SK-N-SH treated with all-trans-retinoic acid at 6 μM for 48 hours (cell line): ENCODE measurements at regions not wholly inside any gene's neighbourhood (a gene's known extent, or its start where the extent isn't known, plus 50 kb on each side); places are given as distances from the start of the nearest gene placed in this dataset.
A peak's percentile ranks its signal among the peaks of the same experiment; 100 is the strongest.

Experiments used
- ATAC-seq: fragments of 200-7000 bp; cut with Tn5 transposase; 3 replicates; pipeline ENCODE4 v1.9.1; 2020; ENCODE audit warnings: mild to moderate bottlenecking, moderate library complexity
- ARNTL ChIP-seq: fragments of 450-650 bp; formaldehyde crosslinking; IDR thresholded peaks from 2 replicates; pipeline ENCODE4 v1.5.0; 2020; ENCODE audit warnings: low read depth, mild to moderate bottlenecking, moderate library complexity, borderline replicate concordance
- BACH2 ChIP-seq: fragments of 250-450 bp; sonication (Bioruptor Pico); IDR thresholded peaks from 2 replicates; pipeline ENCODE4 v1.9.0; 2021; ENCODE audit warnings: mild to moderate bottlenecking, borderline replicate concordance
- CREB5 ChIP-seq: fragments of 250-450 bp; sonication (Bioruptor Pico); IDR thresholded peaks from 2 replicates; pipeline ENCODE4 v1.5.1; 2020; ENCODE audit warnings: low read depth, mild to moderate bottlenecking, moderate library complexity
- CSDC2 ChIP-seq: fragments of 250-450 bp; sonication (Bioruptor Pico); IDR thresholded peaks from 2 replicates; pipeline ENCODE4 v1.5.0; 2020; ENCODE audit warnings: mild to moderate bottlenecking, moderate library complexity
- CSRNP3 ChIP-seq: fragments of 250-450 bp; sonication (Bioruptor Pico); IDR thresholded peaks from 2 replicates; pipeline ENCODE4 v1.5.1; 2021; ENCODE audit warnings: mild to moderate bottlenecking, moderate library complexity
- ESRRG ChIP-seq: fragments of 250-450 bp; sonication (Bioruptor Pico); IDR thresholded peaks from 2 replicates; pipeline ENCODE4 v1.6.1; 2021; ENCODE audit warnings: mild to moderate bottlenecking
- GLIS3 ChIP-seq: fragments of 250-450 bp; sonication (Bioruptor Pico); IDR thresholded peaks from 2 replicates; pipeline ENCODE4 v1.5.0; 2020; ENCODE audit warnings: mild to moderate bottlenecking, moderate library complexity
- ISL1 ChIP-seq: fragments of 250-450 bp; sonication (Bioruptor Pico); IDR thresholded peaks from 2 replicates; pipeline ENCODE4 v2.1.2; 2022; ENCODE audit warnings: mild to moderate bottlenecking, moderate library complexity
- OSR1 ChIP-seq: fragments of 250-450 bp; sonication (Bioruptor Pico); IDR thresholded peaks from 2 replicates; pipeline ENCODE4 v1.8.0; 2022; ENCODE audit warnings: moderate library complexity, mild to moderate bottlenecking, inconsistent platforms
- PATZ1 ChIP-seq: fragments of 250-450 bp; sonication (Bioruptor Pico); IDR thresholded peaks from 2 replicates; pipeline ENCODE4 v1.8.0; 2020; ENCODE audit warnings: mild to moderate bottlenecking, moderate library complexity, borderline replicate concordance
- POU6F1 ChIP-seq: fragments of 250-450 bp; sonication (Bioruptor Pico); IDR thresholded peaks from 2 replicates; pipeline ENCODE4 v1.8.0; 2021; ENCODE audit warnings: low read depth, mild to moderate bottlenecking, moderate library complexity, borderline replicate concordance
- PPARA ChIP-seq: fragments of 250-450 bp; sonication (Bioruptor Pico); IDR thresholded peaks from 2 replicates; pipeline ENCODE4 v1.5.0; 2020; ENCODE audit warnings: mild to moderate bottlenecking, borderline replicate concordance
- RARB ChIP-seq: fragments of 250-450 bp; sonication (Bioruptor Pico); IDR thresholded peaks from 2 replicates; pipeline ENCODE4 v1.8.0; 2021; ENCODE audit warnings: mild to moderate bottlenecking, moderate library complexity
- SNAI2 ChIP-seq: fragments of 250-450 bp; sonication (Bioruptor Pico); IDR thresholded peaks from 2 replicates; pipeline ENCODE4 v1.5.0; 2020; ENCODE audit warnings: mild to moderate bottlenecking, moderate library complexity
- TCF4 ChIP-seq: fragments of 250-450 bp; sonication (Bioruptor Pico); IDR thresholded peaks from 2 replicates; pipeline ENCODE4 v1.8.0; 2021; ENCODE audit warnings: mild to moderate bottlenecking, moderate library complexity, borderline replicate concordance
- TOX ChIP-seq: fragments of 250-450 bp; sonication (Bioruptor Pico); IDR thresholded peaks from 2 replicates; pipeline ENCODE4 v1.8.0; 2021; ENCODE audit warnings: mild to moderate bottlenecking, moderate library complexity, borderline replicate concordance
- TSHZ2 ChIP-seq: fragments of 250-450 bp; sonication (Bioruptor Pico); IDR thresholded peaks from 2 replicates; pipeline ENCODE4 v1.5.0; 2020; ENCODE audit warnings: mild to moderate bottlenecking, moderate library complexity
- ZC3H10 ChIP-seq: fragments of 250-450 bp; sonication (Bioruptor Pico); IDR thresholded peaks from 2 replicates; pipeline ENCODE4 v1.5.1; 2021; ENCODE audit warnings: mild to moderate bottlenecking, moderate library complexity
- ZFP3 ChIP-seq: fragments of 250-450 bp; sonication (Bioruptor Pico); IDR thresholded peaks from 2 replicates; pipeline ENCODE4 v1.5.0; 2020; ENCODE audit warnings: mild to moderate bottlenecking, moderate library complexity
- ZFP30 ChIP-seq: fragments of 450-650 bp; formaldehyde crosslinking; IDR thresholded peaks from 2 replicates; pipeline ENCODE4 v1.5.0; 2022; ENCODE audit warnings: mild to moderate bottlenecking, moderate library complexity
- ZNF565 ChIP-seq: fragments of 450-650 bp; formaldehyde crosslinking; conservative IDR thresholded peaks from 2 replicates; pipeline ENCODE4 v1.5.0; 2020; ENCODE audit warnings: low read depth, mild to moderate bottlenecking, moderate library complexity
- ZNF70 ChIP-seq: fragments of 450-650 bp; formaldehyde crosslinking; IDR thresholded peaks from 2 replicates; pipeline ENCODE4 v1.5.0; 2020; ENCODE audit warnings: mild to moderate bottlenecking, moderate library complexity
- ZNF8 ChIP-seq: fragments of 450-650 bp; formaldehyde crosslinking; IDR thresholded peaks from 2 replicates; pipeline ENCODE4 v1.5.0; 2020; ENCODE audit warnings: mild to moderate bottlenecking, moderate library complexity

- TF ChIP-seq RARB (CRISPR knock-in tag) (no peak), ZNF565 (CRISPR knock-in tag) (no peak), CREB5 (no peak), PPARA (CRISPR knock-in tag) (no peak)
- no peak for ATAC-seq
These were observed 111.4 kb upstream of the CDC42EP3 start for GRCh38 chr2:37782721-37783371.

GRCh38 chr2:37783545-37783944 is 112.1 kb upstream of the CDC42EP3 start:
- ATAC-seq = no peak
- TF ChIP-seq ESRRG (CRISPR knock-in tag) (no peak), ISL1 (CRISPR knock-in tag) (no peak), BACH2 (CRISPR knock-in tag) (no peak), PATZ1 (CRISPR knock-in tag) (no peak), CSDC2 (CRISPR knock-in tag) (no peak), CREB5 (no peak), ZFP3 (CRISPR knock-in tag) (no peak), ZNF8 (CRISPR knock-in tag) (no peak), PPARA (CRISPR knock-in tag) (no peak), SNAI2 (no peak)

GRCh38 chr2:37784071-37784758 is 112.8 kb upstream of the CDC42EP3 start:
- ATAC-seq = peak; percentile 20
- TF ChIP-seq ISL1 (CRISPR knock-in tag) (peak; percentile 89), CSRNP3 (CRISPR knock-in tag) (no peak), OSR1 (CRISPR knock-in tag) (no peak), CSDC2 (CRISPR knock-in tag) (no peak), ZNF70 (CRISPR knock-in tag) (no peak), TCF4 (CRISPR knock-in tag) (peak; percentile 68; the same call in 1 of the 2 replicates), POU6F1 (CRISPR knock-in tag) (no peak), TOX (no peak), SNAI2 (0 out of 2 replicates have a peak, but pooled peaks have one; percentile 62), TSHZ2 (CRISPR knock-in tag) (peak; percentile 53; the same call in 1 of the 2 replicates), BACH2 (CRISPR knock-in tag) (no peak), PPARA (CRISPR knock-in tag) (no peak), GLIS3 (CRISPR knock-in tag) (peak; percentile 61; the same call in 1 of the 2 replicates), PATZ1 (CRISPR knock-in tag) (peak; percentile 49; the same call in 1 of the 2 replicates), ARNTL (no peak), ZC3H10 (CRISPR knock-in tag) (no peak), ZFP30 (CRISPR knock-in tag) (0 out of 2 replicates have a peak, but pooled peaks have one; percentile 10), ZNF565 (CRISPR knock-in tag) (0 out of 2 replicates have a peak, but pooled peaks have one; percentile 8), ESRRG (CRISPR knock-in tag) (no peak), ZNF8 (CRISPR knock-in tag) (peak; percentile 69), RARB (CRISPR knock-in tag) (no peak), ZFP3 (CRISPR knock-in tag) (no peak)
